HUDEP-2 (cell line): ENCODE measurements at regions not wholly inside any gene's neighbourhood (a gene's known extent, or its start where the extent isn't known, plus 50 kb on each side); places are given as distances from the start of the nearest gene placed in this dataset.
"Not testable (repeated sequence)": the region's sequence is repeated elsewhere in the genome, so short reads cannot be mapped to it uniquely, and the experiment has no call there.

Experiments
- DNase-seq, 76 experiments: peaks; one replicate each; lab custom pipeline; 2025; ENCODE audit not compliant: unreplicated experiment in 76 of 76; lab: John Stamatoyannopoulos, UW

DNA sequence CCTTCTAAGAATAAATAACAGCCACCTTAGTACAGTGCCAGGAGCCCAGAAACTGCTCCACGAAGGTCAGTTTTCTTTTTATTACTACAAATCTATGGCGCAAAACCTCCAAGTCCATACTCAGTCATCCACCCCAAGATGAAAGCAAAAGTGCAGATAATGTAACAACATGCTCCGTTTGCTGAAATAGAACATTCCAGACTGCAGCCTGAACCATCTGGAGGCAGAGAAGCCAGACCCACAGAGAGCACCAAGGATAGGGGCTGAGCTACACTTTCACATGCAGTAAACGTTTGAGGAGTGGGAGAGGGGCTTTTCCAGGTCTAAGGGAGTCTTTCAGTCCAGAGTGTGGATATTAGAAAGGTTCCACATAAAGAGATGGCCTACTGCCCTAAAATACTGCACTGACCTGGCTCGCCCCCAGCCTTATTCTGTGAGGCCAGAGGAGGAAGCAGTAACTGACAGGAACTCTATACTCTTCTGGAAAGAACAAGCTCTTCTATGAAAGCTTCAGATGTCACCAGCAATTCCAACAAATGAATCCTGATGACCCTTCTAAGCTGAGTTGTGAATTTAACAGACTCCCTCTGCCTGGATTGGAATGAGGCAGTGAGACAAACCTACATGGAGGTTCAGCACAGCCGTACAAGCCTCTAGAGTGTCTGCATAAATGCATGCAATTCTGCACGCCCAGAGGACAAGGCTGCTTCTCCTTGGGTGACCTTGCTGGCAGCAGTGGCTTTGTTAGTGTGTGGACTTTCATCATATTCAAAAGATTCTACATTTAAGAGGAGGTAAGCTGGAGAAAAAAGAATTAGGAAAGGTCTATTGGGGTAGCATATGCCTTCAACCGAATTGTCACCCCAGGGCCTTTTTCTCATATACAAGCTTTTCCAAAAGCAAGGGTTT lies 153.9 kb upstream of the EGLN3 start:
- DNase-seq: no peak

- no peak for DNase-seq
These were observed 152.3 kb upstream of the EGLN3 start for GRCh38 chr14:34103176-34103575.

- no peak for DNase-seq
These were observed 148.8 kb upstream of the EGLN3 start for GRCh38 chr14:34099635-34100034.

GRCh38 chr14:34098985-34099349 lies 148.1 kb upstream of the EGLN3 start:
- DNase-seq: no peak

DNA sequence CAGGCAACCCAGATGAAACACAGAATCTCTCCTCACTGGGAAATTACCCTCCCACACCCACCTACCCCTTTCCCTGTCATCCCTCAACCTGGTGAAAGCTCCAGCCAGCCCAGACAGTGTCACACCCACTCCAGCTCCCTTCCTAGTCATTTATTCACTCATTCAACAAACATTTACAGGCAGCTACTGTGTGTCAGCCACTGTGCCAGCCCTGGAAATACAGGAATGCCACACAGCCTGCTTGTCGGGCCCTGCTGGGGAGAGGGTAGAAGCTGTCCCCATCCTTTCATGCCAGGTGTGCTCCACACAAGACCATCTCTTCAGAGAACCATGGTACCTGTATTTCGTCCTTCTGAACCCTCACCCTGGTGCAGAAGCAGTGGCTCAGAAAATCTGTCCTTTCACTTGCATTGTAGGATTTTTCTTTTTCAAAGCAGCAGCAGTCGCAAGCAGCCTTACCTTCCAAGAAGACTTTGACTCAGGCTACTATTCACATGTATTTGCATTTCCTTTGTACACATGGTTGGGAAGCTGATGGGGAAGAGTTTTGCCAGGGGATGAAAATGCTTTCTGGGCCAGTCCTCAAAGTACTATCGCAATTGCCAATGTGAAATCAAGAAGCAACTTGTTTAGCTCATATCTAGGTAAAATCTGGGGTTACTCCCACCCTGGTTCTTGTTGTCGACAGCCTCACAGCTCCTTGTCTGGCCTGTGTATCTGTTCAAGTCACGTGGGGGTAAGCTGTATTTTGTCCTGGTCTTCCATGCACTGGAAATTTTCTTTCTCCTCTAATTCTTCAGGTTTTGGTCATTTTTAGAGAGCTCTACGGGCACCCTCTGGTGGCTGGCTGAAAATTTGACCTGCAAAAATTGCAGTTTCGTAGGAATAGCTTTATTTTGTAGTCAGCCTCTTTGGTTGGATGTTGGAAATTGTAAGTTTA lies 147.4 kb upstream of the EGLN3 start:
- peak in 9 of 76 experiments; percentile 2 to 23 (median 4) for DNase-seq

- no peak for DNase-seq
These were observed 146.8 kb upstream of the EGLN3 start for GRCh38 chr14:34097644-34098043.

DNA sequence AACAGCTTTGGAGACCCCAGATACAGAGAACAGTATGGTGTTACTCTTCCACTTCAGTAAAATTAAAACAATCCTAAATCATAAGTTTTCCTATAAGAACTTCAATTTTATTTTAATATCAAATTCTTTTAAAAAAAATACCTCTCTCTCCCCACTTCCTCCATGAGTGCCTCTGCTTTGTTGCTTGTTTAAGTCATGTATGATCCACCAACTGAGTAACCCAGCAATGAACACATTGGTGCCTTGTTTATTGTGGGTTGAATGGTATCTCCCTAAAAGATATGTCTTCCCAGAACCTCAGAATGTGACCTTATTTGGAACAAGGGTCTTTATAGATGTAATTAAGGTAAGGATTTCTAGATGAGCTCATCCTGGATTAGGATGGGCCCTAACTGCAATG lies 143.5 kb upstream of the EGLN3 start:
- DNase-seq: no peak

GRCh38 chr14:34093883-34094282 lies 143.0 kb upstream of the EGLN3 start:
- no peak for DNase-seq

GRCh38 chr14:34090451-34090850 lies 139.6 kb upstream of the EGLN3 start:
- DNase-seq: no peak

DNA sequence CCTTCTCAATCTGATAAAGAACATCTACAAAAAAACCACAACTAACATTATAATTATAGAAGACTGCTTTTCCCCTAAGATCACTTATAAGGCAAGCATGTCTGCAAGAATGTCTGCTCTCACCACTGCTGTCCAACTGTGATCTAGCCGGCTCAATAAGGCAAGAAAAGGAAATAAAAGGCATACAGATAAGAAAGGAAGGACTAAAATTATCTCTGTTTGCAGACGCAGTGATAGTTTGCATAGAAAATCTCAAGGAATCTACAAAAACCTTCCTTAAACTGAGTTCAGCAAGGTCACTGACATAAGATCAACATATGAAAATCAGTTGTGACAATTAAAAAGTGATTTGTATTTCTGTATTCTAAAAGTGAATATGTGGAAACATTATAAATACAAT lies 138.0 kb upstream of the EGLN3 start:
- DNase-seq: no peak

GRCh38 chr14:34087571-34087970 lies 136.7 kb upstream of the EGLN3 start:
- no peak for DNase-seq

GRCh38 chr14:34086223-34086757 lies 135.4 kb upstream of the EGLN3 start:
- no peak for DNase-seq

- no peak for DNase-seq
These were observed 134.8 kb upstream of the EGLN3 start for GRCh38 chr14:34085695-34086094.

GRCh38 chr14:34081576-34082136 lies 130.8 kb upstream of the EGLN3 start:
- no peak for DNase-seq

DNA sequence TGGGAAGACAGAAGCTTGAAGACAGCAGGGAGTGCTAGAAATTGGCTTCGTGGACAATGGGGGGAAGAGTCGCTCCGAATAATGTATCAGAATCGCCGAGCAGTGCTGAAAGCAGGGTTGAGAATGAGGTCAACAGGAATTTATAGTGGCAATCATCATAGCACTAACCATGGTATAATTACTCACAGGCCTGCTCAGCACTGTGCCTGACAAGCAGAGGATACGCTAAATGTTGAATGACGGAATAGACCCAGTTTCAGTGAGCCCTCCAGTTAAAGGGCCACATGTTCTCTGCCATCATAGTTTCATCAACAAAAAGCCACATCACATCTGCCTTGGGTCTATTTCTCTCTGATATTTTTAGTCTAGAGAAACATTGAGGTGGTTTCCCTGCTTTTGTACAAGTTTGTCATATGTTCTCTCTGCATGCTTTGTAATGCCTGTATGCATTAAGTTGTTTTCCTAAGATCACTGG lies 130.3 kb upstream of the EGLN3 start:
- no peak for DNase-seq

GRCh38 chr14:34079643-34080042 lies 128.8 kb upstream of the EGLN3 start:
- DNase-seq: not testable (repeated sequence)

DNA sequence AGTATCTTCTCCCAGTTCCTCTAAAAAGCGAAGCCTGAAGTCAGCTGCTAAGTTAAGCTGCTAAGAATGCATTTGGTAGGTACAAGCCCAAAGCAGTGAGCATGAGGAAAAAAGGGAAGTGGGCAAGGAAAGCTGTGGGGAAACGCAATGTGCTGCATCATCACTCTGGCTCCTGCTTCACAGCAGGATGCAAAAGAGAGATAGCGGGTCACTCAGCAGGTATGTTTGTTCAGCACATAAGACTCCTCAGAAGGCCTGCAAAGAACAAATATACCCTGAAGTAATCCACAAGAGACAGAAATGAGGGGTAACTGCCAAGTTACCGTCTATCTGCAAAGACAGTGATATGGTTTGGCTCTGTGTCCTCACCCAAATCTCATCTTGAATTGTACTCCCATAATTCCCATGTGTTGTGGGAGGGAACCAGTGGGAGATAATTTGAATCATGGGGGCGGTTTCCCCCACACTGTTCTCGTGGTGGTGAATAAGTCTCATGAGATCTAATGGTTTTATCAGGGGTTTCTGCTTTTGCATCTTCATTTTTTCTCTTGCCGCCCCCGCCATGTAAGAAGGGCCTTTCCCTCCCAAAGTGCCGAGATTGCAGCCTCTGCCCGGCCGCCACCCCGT lies 127.4 kb upstream of the EGLN3 start:
- DNase-seq: no peak

- no peak for DNase-seq
These were observed 125.0 kb upstream of the EGLN3 start for GRCh38 chr14:34075826-34076225.

DNA sequence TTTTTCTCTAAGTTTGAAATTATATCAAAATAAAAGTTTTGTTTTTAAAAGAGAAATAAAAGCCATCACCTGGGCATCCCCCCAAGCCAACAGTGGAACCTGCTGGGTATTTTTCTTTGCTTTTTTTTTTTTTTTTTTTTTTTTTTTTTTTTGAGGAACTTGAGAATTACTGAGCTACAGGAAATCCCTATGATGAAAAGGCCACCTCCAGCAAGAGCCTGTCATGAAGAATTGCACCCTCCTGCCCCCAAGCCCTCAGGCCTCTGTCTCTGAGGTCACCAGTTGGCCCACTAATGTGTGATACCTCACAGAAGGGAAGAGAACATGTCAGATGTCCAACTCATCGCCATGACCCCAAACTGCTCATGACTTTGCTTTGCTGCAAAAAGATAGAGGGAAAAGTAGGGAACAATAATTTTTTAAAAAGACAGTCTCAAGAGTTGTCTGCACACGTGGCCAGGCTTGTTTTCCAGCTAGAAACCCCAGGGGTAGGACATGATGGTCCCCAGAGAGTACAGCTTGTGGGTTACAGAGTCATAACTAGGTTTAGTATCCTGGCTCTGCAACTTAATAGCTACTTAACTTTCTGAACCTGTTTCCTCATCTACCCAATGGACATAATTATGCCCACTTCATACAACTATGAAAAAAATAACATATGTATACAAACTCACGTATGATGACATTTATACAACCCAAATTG lies 124.3 kb upstream of the EGLN3 start:
- DNase-seq: no peak

GRCh38 chr14:34072921-34073320 lies 122.0 kb upstream of the EGLN3 start:
- no peak for DNase-seq
